K562 (cell line): ENCODE measurements at regions not wholly inside any gene's neighbourhood (a gene's known extent, or its start where the extent isn't known, plus 50 kb on each side); places are given as distances from the start of the nearest gene placed in this dataset.

Source experiments
- CTCF ChIP-seq, 3 experiments: IDR thresholded peaks in 2 of 3; conservative IDR thresholded peaks in 1 of 3; 2 replicates each; pipeline ENCODE4 v1.5.1; 2011 to 2012; ENCODE audit warnings: low read length in 3 of 3, mild to moderate bottlenecking in 3 of 3, control low read depth in 2 of 3, improper control_type of control experiment in 1 of 3, inconsistent platforms in 1 of 3, low read depth in 1 of 3, mixed read lengths in 1 of 3, moderate library complexity in 1 of 3; ENCODE audit not compliant: insufficient read depth in 2 of 3
- FOXA3 ChIP-seq, 2 experiments: fragments of 450-650 bp in 1 of 2; sonication (generic) in 1 of 2; formaldehyde crosslinking; IDR thresholded peaks in 1 of 2; conservative IDR thresholded peaks in 1 of 2; 2 replicates each; pipeline versions ENCODE4 v1.4.0 to v1.8.0; 2020 to 2022; ENCODE audit warnings: mild to moderate bottlenecking in 2 of 2, missing genetic modification reagents in 1 of 2
- NR3C1 ChIP-seq: sonication (generic); formaldehyde crosslinking; IDR thresholded peaks from 2 replicates; pipeline ENCODE4 v1.8.1; 2022; ENCODE audit warnings: missing genetic modification reagents
- SIN3A ChIP-seq, 2 experiments: fragments of 150-350 bp in 1 of 2; IDR thresholded peaks; 2 replicates each; pipeline ENCODE4 v1.6.1; 2011 to 2016; ENCODE audit warnings: borderline replicate concordance in 2 of 2, low read depth in 2 of 2, low read length in 2 of 2, mild to moderate bottlenecking in 2 of 2, moderate library complexity in 2 of 2; ENCODE audit not compliant: control insufficient read depth in 1 of 2
- YY1 ChIP-seq, 3 experiments: IDR thresholded peaks; 2 replicates each; pipeline ENCODE4 v1.6.1; 2011; ENCODE audit warnings: low read length in 2 of 3, mild to moderate bottlenecking in 2 of 3, moderate library complexity in 2 of 3, borderline replicate concordance in 1 of 3, control low read depth in 1 of 3, low read depth in 1 of 3; ENCODE audit not compliant: insufficient read depth in 3 of 3, insufficient replicate concordance in 2 of 3, control insufficient read depth in 1 of 3, insufficient read length in 1 of 3; ENCODE audit errors: extremely low read depth in 1 of 3
- ZNF398 ChIP-seq: fragments of 250-450 bp; sonication (Bioruptor Pico); IDR thresholded peaks from 2 replicates; pipeline ENCODE4 v1.8.0; 2021; ENCODE audit warnings: moderate library complexity, mild to moderate bottlenecking, inconsistent platforms
- ZNF449 ChIP-seq: fragments of 250-450 bp; sonication (Bioruptor Pico); IDR thresholded peaks from 2 replicates; pipeline ENCODE4 v1.8.0; 2022; ENCODE audit warnings: moderate library complexity, mild to moderate bottlenecking, inconsistent platforms

- TF ChIP-seq ZNF398 (CRISPR knock-in tag) (no peak), CTCF (IDR thresholded peaks at IDR 0.05 in 2 of 3, conservative IDR thresholded peaks at IDR 0.05 in 1 of 3; ENCODE audit: insufficient read depth in 2 of 3, low read depth in 1 of 3, low read length in 3 of 3) (no peak), YY1 (IDR thresholded peaks at IDR 0.05; ENCODE audit: borderline replicate concordance in 1 of 3, control insufficient read depth in 1 of 3, extremely low read depth in 1 of 3, insufficient read depth in 3 of 3, insufficient read length in 1 of 3, insufficient replicate concordance in 2 of 3, low read depth in 1 of 3, low read length in 2 of 3) (no peak), ZNF449 (CRISPR knock-in tag) (no peak), SIN3A (IDR thresholded peaks at IDR 0.05; ENCODE audit: borderline replicate concordance in 2 of 2, control insufficient read depth in 1 of 2, low read depth in 2 of 2, low read length in 2 of 2) (no peak), NR3C1 (CRISPR knock-in tag) (no peak), FOXA3 (CRISPR knock-in tag; conservative IDR thresholded peaks at IDR 0.05 in 1 of 2, IDR thresholded peaks at IDR 0.05 in 1 of 2) (no peak)
Observed at GRCh38 chr2:223251656-223252229, 199.8 kb downstream of the KCNE4 start.
